Testis (tissue), 2 donors: ENCODE measurements at regions not wholly inside any gene's neighbourhood (a gene's known extent, or its start where the extent isn't known, plus 50 kb on each side); places are given as distances from the start of the nearest gene placed in this dataset.

ENCODE experiments used
- POLR2A ChIP-seq: fragments of 450-650 bp; IDR thresholded peaks from one replicate; pipeline ENCODE4 v1.6.1; 2017; ENCODE audit warnings: antibody characterized with exemption, mild to moderate bottlenecking, moderate library complexity
- TF ChIP-seq, protein P1 (sequence below), 3 experiments: fragments of 450-650 bp in 2 of 3; fragments of 200-600 bp in 1 of 3; sonication (generic) in 1 of 3; IDR thresholded peaks; one replicate each; pipeline ENCODE4 v1.5.1; 2016 to 2019; ENCODE audit warnings: antibody characterized with exemption in 3 of 3, mild to moderate bottlenecking in 2 of 3, moderate library complexity in 1 of 3

DNA sequence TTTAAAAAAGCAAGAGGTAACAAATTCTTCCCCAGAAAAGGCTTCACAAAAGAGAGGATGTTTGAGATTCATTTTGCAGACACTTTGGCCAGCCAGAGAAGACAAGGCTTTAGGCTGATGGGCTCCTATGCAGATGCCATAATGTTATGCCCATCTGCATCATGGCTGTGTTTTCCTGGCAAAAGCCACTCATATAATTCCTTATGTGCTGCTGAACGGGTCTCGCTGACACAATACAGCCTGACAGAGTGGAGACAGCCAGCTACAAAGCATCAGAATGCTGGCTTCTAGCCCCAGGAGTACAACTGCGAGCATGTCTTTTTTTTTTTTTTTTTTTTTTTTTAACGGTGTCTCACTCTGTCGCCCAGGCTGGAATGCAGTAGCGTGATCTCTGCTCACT is 1157.4 kb upstream of the AUTS2 start:
- TF ChIP-seq, protein P1, sequence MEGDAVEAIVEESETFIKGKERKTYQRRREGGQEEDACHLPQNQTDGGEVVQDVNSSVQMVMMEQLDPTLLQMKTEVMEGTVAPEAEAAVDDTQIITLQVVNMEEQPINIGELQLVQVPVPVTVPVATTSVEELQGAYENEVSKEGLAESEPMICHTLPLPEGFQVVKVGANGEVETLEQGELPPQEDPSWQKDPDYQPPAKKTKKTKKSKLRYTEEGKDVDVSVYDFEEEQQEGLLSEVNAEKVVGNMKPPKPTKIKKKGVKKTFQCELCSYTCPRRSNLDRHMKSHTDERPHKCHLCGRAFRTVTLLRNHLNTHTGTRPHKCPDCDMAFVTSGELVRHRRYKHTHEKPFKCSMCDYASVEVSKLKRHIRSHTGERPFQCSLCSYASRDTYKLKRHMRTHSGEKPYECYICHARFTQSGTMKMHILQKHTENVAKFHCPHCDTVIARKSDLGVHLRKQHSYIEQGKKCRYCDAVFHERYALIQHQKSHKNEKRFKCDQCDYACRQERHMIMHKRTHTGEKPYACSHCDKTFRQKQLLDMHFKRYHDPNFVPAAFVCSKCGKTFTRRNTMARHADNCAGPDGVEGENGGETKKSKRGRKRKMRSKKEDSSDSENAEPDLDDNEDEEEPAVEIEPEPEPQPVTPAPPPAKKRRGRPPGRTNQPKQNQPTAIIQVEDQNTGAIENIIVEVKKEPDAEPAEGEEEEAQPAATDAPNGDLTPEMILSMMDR (IDR thresholded peaks at IDR 0.05), result no peak
- no peak for TF ChIP-seq POLR2A
